HG02852 (cell line): ENCODE measurements at regions not wholly inside any gene's neighbourhood (a gene's known extent, or its start where the extent isn't known, plus 50 kb on each side); places are given as distances from the start of the nearest gene placed in this dataset.
"Not testable (repeated sequence)": the region's sequence is repeated elsewhere in the genome, so short reads cannot be mapped to it uniquely, and the experiment has no call there.

Experiments used
- ATAC-seq: cut with Tn5 transposase; IDR thresholded peaks from one replicate; pipeline ENCODE4 v1.9.1; 2021; ENCODE audit warnings: mild to moderate bottlenecking, moderate library complexity; ENCODE audit not compliant: unreplicated experiment

DNA sequence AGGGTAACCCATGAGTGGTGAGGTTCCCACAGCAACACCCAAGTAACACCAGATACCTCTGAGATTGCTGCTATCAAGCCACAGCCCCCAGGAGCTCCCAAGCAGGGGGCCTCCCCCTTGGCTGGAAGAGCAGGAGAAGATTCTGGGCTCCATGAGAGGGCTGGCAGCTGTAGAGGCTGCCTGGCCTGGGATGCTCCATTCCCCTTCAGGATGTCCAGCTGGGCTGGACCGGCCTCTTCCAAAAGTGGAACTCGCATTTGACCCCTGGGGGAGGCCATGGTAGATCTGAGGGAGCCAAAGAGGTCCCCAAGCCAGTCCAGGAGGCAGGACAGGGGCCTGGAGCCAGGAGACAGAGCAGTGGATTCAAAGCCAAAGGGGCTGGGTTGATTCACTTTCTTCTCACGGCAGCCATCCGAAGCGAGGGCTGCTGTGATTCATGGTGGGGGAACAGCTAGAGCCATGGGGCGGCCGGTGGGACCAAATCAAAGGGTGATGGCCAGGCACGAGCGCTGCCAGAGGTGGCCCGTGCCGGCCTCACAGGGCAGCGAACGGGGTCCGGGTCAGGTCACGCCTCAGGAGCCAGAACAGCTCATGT is 95.3 kb upstream of the ID2 start:
- no peak for ATAC-seq

DNA sequence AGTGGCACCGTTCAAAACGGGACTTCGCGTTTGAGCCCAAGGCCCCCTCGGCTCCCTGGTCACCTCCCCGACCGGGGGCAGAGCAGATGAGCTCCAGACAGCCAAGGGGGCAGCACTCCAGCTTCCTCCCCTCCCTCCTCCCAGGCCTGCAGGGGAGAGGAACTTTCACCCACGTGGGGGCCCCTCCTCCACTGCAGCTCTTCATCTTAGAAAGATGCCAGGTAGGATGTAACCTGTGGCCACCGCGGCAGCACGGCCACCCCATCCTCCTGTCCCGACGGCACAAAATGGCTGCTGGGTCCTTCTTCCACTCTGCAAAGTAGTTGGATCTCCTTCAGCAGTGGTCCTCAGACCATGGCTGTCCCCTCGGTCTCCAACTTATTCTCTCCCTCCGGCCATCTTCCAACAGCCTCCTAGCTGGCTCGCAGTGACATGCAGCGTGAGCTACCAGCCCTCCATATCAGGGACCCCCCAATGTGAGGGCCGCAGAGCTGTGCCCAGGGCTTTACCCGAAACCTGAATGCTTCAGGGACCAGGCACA is 94.5 kb upstream of the ID2 start:
- ATAC-seq, result no peak

DNA sequence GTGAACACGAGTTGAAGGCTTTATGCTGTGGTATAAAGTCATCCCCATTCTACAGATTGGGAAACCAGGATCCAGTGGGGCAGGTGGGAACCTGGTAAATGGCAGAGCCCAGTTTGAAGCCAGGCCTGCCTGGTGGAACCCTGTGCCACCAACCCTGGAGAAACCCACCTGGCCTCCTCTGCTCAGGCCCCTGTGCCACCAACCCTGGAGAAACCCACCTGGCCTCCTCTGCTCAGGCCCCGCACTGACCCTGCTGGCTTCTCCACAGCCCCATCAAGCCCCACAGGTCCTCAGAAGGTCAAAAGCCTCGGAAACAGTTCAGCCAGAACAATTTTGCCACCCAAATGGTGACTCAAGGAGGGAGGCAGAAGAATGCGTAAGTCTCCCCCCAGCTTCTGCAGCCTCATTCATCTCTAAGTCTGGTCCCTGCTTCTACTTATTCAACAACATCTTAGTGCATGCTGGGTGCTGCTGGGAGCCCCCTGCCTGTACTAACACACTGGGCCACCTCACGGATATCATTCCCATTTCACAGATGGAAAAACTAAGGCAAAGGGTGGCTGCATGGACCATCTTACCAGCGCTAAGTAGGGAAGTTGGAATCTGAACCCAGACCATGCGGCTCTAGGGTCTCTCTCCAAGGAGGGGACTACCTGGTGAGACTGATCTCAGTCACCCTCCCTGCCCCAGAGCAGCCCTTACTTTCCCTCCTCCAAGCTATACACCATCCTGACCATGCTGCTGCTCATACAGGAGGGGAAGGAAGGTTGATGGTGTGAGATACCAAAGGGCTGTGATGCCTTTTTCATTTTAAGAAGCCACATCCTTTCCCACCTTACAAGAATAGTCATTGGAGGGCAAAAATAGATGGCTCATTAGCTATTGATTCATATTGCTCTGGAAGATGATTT is 93.7 kb upstream of the ID2 start:
- no peak for ATAC-seq

DNA sequence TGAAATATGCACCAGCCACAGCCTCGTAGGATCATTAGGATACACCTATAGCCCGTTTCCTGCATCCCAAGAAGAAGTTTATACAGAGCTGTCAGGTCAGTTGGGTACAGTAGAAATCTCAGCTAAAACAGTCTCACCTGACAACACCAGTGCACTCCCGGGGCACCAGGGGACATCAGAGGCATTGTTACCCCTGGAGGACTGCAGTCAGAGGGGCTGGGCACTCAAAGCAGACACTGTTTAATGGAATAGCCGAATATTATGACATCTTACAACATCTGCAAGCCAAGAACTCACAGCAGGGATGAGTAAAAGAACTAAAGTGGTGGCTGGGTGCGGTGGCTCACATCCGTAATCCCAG is 93.0 kb upstream of the ID2 start:
- ATAC-seq, result no peak

DNA sequence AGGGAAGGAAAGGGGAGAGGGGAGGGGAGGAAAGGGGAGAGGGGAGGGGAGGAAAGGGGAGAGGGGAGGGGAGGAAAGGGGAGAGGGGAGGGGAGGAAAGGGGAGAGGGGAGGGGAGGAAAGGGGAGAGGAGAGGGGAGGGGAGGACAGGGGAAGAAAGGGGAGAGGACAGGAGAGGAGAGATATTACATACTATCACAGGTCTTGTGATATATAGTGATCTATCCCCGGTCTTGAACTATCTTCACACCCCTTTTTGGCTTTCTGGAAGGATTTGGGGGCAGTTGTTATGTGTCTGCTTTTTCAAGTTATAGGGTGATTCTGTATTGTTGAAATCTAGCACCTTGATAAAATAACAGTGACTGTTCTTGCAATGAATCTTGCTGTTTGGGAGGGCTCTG is 92.1 kb upstream of the ID2 start:
- ATAC-seq, result no peak

DNA sequence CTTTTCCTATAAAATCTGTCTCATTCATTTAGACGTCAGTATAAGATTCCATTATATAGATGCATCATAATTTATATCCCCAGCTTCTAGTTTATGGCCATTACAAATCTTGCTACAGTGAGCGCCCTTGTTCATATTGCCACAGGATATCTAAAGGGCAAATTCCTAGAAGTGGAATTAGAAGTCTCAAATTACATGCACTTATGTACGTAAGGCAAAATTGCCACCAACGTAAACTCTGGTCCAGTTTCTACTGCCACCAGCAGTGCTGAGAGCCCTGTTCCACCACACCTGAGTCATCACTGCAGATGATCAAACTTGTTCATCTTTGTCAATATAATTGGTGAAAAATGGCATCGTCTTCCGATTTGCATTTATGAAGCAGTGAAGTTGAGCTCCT is 90.9 kb upstream of the ID2 start:
- no peak for ATAC-seq

DNA sequence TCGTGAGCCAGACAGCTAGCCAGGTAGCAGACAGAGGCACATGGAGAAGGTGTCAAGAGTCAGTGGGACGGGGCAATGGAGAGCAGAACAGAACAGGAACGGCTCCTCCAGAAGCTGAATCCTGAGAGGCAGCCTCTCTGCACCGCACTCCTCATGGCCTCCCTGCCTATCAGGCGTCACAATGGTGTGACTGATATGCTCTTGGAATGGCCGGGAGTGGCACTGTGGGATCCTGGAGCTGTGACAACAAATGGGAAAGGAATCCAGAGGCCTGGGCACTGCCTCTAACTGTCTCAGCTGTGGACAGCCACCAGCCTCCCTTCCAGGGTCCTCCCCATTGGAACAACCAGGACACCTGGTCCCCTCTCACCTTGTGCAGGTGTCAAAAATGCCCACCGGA is 89.1 kb upstream of the ID2 start:
- ATAC-seq, result no peak

DNA sequence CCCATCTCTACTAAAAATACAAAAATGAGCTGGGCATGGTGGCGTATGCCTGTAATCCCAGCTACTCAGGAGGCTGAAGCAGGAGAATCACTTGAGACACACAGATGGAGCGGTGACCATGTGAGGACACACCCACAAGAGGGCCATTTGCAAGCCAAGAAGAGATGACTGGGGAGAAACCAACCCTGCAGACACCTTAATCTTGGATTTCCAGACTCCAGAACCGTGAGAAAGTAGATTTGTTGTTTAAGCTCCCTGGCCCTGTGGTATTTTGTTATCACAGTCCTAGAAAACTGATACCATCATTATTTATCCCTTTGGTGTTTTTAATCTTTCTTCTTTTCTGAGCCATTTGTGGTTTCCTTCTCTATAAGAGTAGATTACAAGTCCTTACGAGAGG is 88.6 kb upstream of the ID2 start:
- ATAC-seq, result no peak

DNA sequence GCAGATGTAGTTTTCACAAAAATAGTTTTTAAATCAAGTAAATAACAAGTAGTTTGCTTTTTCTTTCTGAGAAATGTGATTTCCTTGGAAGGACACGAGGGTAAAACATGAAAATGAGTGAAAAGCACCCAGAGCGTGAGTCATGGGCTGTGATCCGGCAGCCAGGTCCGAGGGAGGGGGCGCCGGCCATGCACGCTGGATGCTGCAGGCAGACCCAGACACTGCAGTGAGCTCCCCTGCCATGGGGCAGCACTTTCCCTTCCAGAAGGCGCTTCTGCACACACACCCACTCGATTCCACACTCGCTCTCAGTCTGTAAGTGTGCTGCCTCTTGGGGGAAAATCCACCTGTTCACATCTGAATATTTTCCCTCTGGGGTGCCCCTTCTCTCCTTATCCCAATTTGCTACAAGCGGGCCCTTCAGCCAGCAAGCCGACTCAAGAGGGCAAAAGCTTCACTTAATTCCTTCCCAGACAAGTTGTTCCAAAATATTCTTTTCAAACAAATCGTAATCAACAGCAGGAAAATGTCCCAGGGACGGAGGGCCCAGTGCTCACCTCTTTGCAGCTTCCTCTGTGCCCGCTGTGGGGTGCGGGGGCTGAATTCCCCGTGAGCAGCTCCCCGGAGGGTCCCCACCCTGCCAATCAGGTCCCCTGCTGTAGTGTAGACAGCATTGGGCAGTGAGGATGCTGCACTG is 87.0 kb upstream of the ID2 start:
- ATAC-seq, result no peak

DNA sequence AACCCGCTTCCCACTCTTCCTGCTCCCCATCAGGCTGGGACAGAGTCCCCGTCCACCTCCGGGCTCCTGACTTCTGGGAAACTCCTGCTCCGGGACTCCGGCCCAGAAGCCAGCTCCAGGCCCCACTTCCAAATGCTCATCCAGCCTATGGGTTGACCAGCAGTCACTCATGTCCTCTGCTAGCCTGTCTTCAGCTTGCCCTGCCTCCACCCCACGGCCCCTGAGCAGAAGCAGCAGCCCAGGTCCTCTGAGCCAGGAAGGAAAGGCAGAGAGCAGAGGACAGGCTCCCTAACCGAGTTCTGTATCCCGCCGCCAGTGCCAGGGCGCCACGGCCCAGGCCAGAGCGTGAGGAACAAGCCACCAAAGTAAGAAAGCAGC is 86.4 kb upstream of the ID2 start:
- ATAC-seq, result no peak

DNA sequence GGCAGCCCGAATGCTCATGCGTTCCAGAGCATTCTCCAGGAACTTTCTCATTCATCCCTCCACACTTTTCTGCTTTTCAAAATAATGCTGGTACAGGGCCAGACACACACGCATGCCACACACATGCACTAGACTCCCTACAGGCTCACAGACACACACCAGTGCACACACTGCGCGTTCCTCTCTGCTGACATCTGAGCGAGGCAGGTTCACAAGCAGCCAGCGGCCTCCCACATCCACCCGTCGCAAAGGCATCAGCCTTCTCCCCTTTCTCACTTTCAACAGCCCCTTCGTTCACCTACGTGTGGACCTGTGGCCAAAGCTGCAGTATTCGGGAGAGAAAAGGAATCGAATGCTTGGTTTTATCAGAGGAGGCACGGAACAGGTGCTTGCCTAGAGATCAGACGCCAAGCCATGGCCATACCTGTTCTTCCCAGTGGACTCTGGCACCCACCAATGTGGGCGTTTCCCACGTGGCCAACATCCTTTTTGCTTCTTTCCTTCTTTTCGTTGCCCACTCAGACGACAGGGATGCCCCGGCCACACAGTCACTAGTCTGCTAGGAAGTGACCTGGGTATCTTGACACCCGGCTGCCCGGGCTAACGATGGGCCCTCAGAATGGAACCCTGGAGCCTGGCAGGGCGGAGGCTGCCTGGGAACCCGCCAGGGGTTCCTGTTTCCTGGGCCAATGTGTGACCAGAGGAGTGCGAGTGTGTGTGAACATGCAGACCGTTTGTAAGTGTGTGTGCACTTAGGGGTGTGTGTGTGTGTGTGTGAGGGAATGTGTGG is 85.8 kb upstream of the ID2 start:
- no peak for ATAC-seq

DNA sequence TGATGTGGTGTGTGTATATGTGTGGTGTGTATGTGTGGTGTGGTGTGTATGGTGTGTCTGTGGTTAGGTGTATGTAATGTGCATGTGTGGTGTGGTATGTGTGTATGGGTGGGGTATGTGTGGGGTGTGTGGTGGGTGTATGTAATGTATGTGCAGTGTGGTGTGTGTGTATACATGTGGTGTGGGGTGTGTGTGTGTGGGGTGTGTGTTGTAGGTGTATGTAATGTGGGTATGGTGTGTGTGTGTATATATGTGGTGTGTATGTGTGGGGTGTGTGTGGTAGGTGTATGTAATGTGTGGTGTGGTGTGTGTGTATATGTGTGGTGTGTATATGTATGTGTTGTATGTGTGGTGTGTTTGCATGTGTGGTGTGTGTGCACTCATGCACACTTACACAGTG is 84.8 kb upstream of the ID2 start:
- ATAC-seq, result no peak

DNA sequence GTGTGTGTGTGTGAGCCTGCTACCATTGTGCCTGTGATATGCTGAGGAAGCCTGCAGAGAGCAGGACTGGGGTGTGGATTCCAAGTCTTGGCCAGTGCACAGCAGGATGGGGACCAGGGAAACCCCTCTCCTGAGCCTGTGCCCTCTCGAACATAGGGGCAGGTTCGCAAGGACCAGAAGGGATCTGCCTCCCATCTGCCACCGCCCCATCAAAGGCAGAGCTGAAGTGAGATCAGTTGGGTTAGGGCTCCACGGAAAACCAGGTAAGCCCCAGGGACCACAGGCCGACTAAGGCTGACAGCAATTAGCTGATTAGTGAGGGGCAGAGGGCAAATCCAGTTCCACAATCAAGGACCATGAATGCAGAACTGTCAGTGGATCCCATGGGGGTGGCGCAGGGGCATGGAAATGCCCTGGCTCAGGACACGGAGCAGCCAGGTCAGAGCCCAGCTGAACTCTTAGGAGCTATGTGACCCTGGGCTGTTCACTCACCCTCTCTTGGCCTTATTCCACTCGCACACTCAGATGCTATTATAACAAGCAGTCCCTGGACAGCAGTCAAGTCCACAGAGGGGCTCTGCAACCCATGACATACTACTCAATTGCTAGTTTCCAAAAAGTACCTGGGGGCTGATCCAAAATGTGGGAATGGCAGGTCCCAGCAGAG is 84.2 kb upstream of the ID2 start:
- ATAC-seq, result no peak

DNA sequence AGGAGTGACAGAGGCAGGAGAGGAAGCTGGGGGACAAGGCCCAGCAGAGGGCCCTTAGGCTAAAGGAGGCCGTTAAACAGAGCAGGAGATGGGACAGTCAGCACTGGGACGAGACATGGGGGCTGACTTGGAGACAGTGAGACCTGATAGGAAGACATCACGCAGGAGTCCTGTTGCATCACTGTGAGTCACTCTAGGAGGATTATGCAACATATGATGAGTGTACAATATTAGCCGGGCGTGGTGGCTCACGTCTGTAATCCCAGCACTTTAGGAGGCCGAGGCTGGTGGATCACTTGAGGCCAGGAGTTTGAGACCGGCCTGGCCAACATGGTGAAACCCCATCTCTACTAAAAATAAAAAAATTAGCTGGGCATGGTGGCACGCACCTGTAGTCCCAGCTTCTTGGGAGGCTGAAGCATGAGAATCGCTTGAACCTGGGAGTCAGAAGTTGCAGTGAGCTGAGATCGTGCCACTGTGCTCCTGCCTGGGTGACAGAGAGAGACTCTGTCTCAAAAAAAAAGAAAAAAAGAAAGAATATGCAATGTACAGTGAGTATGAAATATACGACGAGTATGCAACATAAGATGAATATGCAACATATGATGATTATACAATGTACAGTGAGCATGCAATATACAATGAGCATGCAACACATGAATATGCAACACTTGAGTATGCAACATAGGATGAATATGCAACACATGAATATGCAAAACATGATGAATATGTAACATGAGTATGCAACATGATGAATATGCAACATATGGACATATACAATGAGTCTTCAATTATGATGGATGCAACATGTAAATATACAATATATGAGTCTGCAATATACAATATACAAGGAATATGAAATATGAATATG is 83.3 kb upstream of the ID2 start:
- no peak for ATAC-seq

DNA sequence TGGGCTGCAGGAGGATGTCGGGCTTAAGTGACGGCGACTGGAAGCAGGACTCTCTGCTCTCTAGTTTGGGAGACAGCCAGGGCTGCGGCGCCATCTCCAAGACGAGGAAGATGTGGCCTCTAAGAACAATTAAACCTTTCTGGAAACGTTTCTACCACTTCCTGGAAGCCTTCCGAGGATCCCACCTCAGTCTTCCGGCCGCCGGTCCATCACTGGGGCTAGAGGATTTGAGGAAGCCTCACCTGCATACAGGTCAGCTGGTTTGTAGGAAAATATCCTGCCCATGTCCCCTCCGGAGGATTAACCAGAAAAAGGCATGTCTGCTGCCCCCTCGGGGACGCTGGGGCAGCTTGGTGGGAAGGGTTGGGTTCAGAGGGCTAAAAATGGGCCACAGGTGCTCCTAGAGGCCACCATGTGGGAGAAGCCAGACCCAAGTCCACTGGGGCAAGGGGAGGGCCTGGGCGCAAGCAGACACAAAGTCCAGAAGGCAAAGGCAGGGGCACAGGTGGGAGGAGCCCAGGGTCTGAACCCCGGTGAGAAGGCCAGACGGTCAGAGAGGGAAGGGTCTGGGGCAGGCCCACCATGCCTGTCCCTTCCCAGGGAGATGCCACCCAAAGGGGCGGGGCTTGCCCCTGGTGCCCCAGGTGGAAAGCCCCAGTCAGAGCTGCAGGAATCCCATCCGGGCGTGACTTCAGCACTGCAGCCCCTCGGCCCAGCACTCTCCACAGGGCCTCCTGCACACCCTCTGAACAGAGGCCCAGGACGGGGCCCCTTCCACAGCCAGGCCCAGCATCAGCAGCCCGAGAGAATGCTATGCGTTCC is 82.2 kb upstream of the ID2 start:
- no peak for ATAC-seq

DNA sequence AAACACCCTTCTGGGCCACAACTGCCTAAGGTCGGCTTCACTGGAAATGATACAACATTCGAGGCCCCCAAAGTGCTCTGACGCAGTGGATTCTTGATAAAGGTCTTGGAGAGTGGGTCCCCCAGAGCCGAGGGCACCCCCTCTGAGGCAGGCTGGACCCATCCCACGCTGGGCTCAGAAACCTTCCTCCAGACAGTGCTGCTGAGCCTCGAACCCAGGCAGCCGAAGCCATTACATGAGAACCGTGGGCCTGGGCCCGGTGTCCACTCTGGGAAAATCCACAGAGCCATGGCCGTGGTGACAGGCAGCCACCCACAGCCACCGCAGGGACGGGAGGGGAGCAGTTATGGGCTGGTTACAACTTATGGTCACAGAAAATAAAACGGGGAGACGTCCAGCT is 81.4 kb upstream of the ID2 start:
- no peak for ATAC-seq

DNA sequence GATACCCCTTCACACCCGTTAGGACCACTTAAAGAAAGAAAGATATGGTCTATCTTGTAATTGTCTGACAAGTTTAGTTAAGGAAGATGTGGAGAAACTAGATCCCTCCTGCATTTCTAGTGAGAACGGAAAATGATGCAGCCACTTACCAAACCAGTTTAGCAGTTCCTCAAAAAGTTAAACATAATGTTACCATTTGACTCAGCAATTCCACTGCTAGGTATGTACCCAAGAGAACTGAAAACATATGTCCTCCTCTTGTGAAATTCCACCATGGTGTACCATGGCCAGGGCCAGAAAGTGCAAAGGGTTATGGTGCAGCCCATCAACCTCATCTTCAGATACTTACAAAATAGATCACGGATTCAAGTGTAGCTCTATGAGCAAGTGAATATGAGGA is 79.0 kb upstream of the ID2 start:
- ATAC-seq, result peak; percentile 30

DNA sequence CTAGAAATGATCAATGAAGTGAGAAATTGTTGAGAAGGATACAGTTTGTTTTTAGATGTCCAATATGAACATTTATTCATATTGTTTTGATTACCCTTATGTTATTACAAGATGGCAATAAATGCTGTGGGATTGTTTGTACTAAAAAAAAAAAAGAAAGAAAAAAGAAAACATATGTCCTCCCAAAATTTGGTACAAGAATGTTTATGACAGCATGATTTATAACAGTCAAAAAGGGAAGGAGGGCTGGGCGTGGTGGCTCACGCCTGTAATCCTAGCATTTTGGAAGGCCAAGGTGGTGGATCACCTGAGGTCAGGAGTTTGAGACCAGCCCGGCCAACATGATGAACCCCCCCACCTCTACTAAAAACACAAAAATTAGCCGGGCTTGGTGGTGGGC is 78.5 kb upstream of the ID2 start:
- not testable (repeated sequence) for ATAC-seq

DNA sequence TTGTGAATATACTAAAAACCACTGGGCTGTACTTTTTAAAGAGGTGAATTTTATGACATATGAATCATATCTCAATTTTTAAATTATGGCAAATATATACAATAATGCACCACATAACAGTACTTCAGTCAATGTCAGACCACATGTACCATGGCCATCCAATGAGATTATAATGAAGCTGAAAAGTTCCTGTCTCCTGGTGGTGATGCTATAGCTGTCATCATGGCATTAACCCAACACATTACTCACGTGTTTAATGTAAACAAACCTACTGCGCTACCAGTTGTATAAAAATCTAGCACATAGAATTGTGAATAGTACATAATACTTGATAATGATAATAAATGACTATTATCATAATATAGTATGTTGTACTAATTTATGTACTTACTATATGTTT is 77.6 kb upstream of the ID2 start:
- no peak for ATAC-seq
